ENCODE measurements at regions not wholly inside any gene's neighbourhood (a gene's known extent, or its start where the extent isn't known, plus 50 kb on each side); places are given as distances from the start of the nearest gene placed in this dataset.
A peak's percentile ranks its signal among the peaks of the same experiment; 100 is the strongest.
"Not testable (repeated sequence)": the region's sequence is repeated elsewhere in the genome, so short reads cannot be mapped to it uniquely, and the experiment has no call there.

DNA sequence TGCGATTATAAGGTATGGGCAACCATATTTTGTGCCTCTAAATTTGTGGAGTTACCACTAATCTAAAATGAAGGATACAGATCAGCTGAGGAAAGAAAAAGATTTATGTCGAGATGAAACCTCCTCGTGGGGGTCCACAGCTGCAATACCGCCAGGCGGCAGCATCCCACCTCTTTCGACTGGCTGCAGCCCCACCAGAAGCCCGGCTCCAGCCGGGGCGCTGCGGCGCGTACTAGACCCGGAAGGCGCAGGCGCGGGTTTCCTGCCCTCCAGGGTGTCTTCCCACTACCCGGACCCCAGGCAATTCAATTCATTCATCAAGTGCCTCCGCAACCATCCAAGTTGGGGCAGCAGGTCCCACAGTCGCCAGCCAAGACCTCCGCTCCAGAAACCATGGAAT is 366.1 kb upstream of the DEFB115 start:
- peaks cover 23 to 66% of the 10 kb centered on the region in 2 experiments; a peak in 3 of 4 replicates for H3K9me3 ChIP-seq (ENCODE audit: insufficient read depth in 2 of 2, low read depth in 1 of 2, low read length in 1 of 2)
- H3K4me1 ChIP-seq (replicated peaks in 1 of 4; ENCODE audit: control insufficient read depth in 3 of 4, insufficient read depth in 4 of 4, low read length in 3 of 4); H3K23ac ChIP-seq (ENCODE audit: insufficient read length); H3K79me2 ChIP-seq (ENCODE audit: control insufficient read depth in 1 of 2, insufficient read depth in 2 of 2, low read length in 2 of 2); H2BK20ac ChIP-seq (ENCODE audit: low read length); H3K23me2 ChIP-seq (ENCODE audit: low read depth, low read length); POLR2A ChIA-PET (ENCODE audit: partially characterized antibody); FAIRE-seq; H2BK12ac ChIP-seq (ENCODE audit: low read depth, low read length); H2AK5ac ChIP-seq (ENCODE audit: low read depth, low read length); H4K91ac ChIP-seq (replicated peaks; ENCODE audit: insufficient read length, low read length); H2BK5ac ChIP-seq (ENCODE audit: low read depth, low read length); H3K18ac ChIP-seq (ENCODE audit: extremely low read depth, low read length); H2AFZ ChIP-seq (ENCODE audit: low read length); H3K36me3 ChIP-seq (ENCODE audit: control insufficient read depth in 2 of 4, insufficient read depth in 4 of 4, low read length in 3 of 4); CTCF ChIA-PET (ENCODE audit: partially characterized antibody); H4K20me1 ChIP-seq (replicated peaks in 1 of 2; ENCODE audit: control insufficient read depth in 1 of 2, insufficient read depth in 2 of 2, low read length in 2 of 2); H3K56ac ChIP-seq (replicated peaks; ENCODE audit: insufficient read length, low read depth, low read length); H2BK15ac ChIP-seq (ENCODE audit: low read length); H3K9ac ChIP-seq (replicated peaks in 1 of 4; ENCODE audit: extremely low read depth in 1 of 4, low read depth in 3 of 4, low read length in 3 of 4); H4K5ac ChIP-seq (ENCODE audit: insufficient read length, low read depth, low read length); H3K27ac ChIP-seq (ENCODE audit: low read depth, low read length); H4K8ac ChIP-seq (ENCODE audit: extremely low read depth, insufficient read depth, low read length); H2BK120ac ChIP-seq (replicated peaks; ENCODE audit: low read depth, low read length); H3K27me3 ChIP-seq (replicated peaks in 1 of 4; ENCODE audit: control insufficient read depth in 3 of 4, extremely low read depth in 1 of 4, insufficient read depth in 3 of 4, low read length in 3 of 4); H3K14ac ChIP-seq (ENCODE audit: insufficient read length); H3K79me1 ChIP-seq (ENCODE audit: low read depth, low read length); H3K4ac ChIP-seq (replicated peaks; ENCODE audit: insufficient read length, low read depth, low read length): not testable (repeated sequence)
- H3K4me3 ChIP-seq (ENCODE audit: extremely low read depth in 1 of 4, insufficient read depth in 2 of 4, low read depth in 3 of 4, low read length in 4 of 4): peak overlapping the region in 1 of 4 experiments; percentile 64; a peak in 1 of 8 replicates
- H3K4me2 ChIP-seq (ENCODE audit: insufficient read depth in 1 of 2, low read depth in 2 of 2, low read length in 2 of 2): peak overlapping the region in 1 of 2 experiments; percentile 86; a peak in 2 of 4 replicates
- peak in 1 of 2 experiments; percentile 72 for DNase-seq (ENCODE audit: low read depth in 1 of 2, low spot score in 2 of 2)
- WGBS, 2 experiments (ENCODE audit: extremely low coverage in 1 of 2, insufficient coverage in 1 of 2, insufficient read length in 1 of 2, insufficient replicate concordance in 2 of 2, low coverage in 1 of 2, low lambda C conversion rate in 2 of 2, missing lambda C conversion rate in 1 of 2): 93% methylated on average over 19 of the region's 20 CpGs; no CpG with 5 or more reads in 1 of the 2 experiments

Data from H1 (cell line).